NCI-H1048 (cell line): ENCODE measurements at regions not wholly inside any gene's neighbourhood (a gene's known extent, or its start where the extent isn't known, plus 50 kb on each side); places are given as distances from the start of the nearest gene placed in this dataset.

Source experiments
- DNase-seq: peaks from one replicate; lab custom pipeline; 2025; lab: John Stamatoyannopoulos, UW

- no peak for DNase-seq
These were observed 59.1 kb upstream of the ALDH1A1 start for GRCh38 chr9:73011956-73012355.

GRCh38 chr9:73011181-73011750 is 58.4 kb upstream of the ALDH1A1 start:
- DNase-seq: no peak

- no peak for DNase-seq
These were observed 56.9 kb upstream of the ALDH1A1 start for GRCh38 chr9:73009649-73010288.

- DNase-seq: no peak
These were observed 55.3 kb upstream of the ALDH1A1 start for GRCh38 chr9:73007966-73008672.

GRCh38 chr9:73006986-73007385 is 54.1 kb upstream of the ALDH1A1 start:
- no peak for DNase-seq
